ENCODE measurements at regions not wholly inside any gene's neighbourhood (a gene's known extent, or its start where the extent isn't known, plus 50 kb on each side); places are given as distances from the start of the nearest gene placed in this dataset.

- no peak for DNase-seq (ENCODE audit: low spot score)
- in situ Hi-C loops (cut with HindIII; ENCODE audit: low sequenced_read_pairs): no loop called here
Observed at GRCh38 chr6:141321493-141322347, 811.0 kb upstream of the GJE1 start.

- DNase-seq (ENCODE audit: low spot score): no peak
- in situ Hi-C loops (cut with HindIII; ENCODE audit: low sequenced_read_pairs): no loop called here
Observed at GRCh38 chr6:141316236-141316635, 816.5 kb upstream of the GJE1 start.

GRCh38 chr6:141313986-141314385 lies 818.7 kb upstream of the GJE1 start:
- DNase-seq (ENCODE audit: low spot score): no peak
- in situ Hi-C loops (cut with HindIII; ENCODE audit: low sequenced_read_pairs): no loop called here

GRCh38 chr6:141309295-141309694 lies 823.4 kb upstream of the GJE1 start:
- no peak for DNase-seq (ENCODE audit: low spot score)
- in situ Hi-C loops (cut with HindIII; ENCODE audit: low sequenced_read_pairs): no loop called here

GRCh38 chr6:141307309-141307998 lies 825.3 kb upstream of the GJE1 start:
- in situ Hi-C loops (cut with HindIII; ENCODE audit: low sequenced_read_pairs): no loop called here
- no peak for DNase-seq (ENCODE audit: low spot score)

- in situ Hi-C loops (cut with HindIII; ENCODE audit: low sequenced_read_pairs): no loop called here
- no peak for DNase-seq (ENCODE audit: low spot score)
Observed at GRCh38 chr6:141303907-141304306, 828.8 kb upstream of the GJE1 start.

GRCh38 chr6:141301779-141302178 lies 830.9 kb upstream of the GJE1 start:
- no peak for DNase-seq (ENCODE audit: low spot score)
- in situ Hi-C loops (cut with HindIII; ENCODE audit: low sequenced_read_pairs): no loop called here

- in situ Hi-C loops (cut with HindIII; ENCODE audit: low sequenced_read_pairs): no loop called here
- DNase-seq (ENCODE audit: low spot score): no peak
Observed at GRCh38 chr6:141290941-141291721, 841.6 kb upstream of the GJE1 start.

GRCh38 chr6:141288947-141289346 lies 843.8 kb upstream of the GJE1 start:
- in situ Hi-C loops (cut with HindIII; ENCODE audit: low sequenced_read_pairs): no loop called here
- no peak for DNase-seq (ENCODE audit: low spot score)

- in situ Hi-C loops (cut with HindIII; ENCODE audit: low sequenced_read_pairs): no loop called here
Observed at GRCh38 chr6:141282263-141282662, 850.5 kb upstream of the GJE1 start.

GRCh38 chr6:141269684-141270083 lies 863.0 kb upstream of the GJE1 start:
- DNase-seq (ENCODE audit: low spot score): no peak
- in situ Hi-C loops (cut with HindIII; ENCODE audit: low sequenced_read_pairs): no loop called here

More at GRCh38 chr6:141282263-141282662, 850.5 kb upstream of the GJE1 start:
- no peak for DNase-seq (ENCODE audit: low spot score)

- in situ Hi-C loops (cut with HindIII; ENCODE audit: low sequenced_read_pairs): no loop called here
- DNase-seq (ENCODE audit: low spot score): no peak
Observed at GRCh38 chr6:141267420-141267819, 865.3 kb upstream of the GJE1 start.

GRCh38 chr6:141265756-141266623 lies 866.7 kb upstream of the GJE1 start:
- in situ Hi-C loops (cut with HindIII; ENCODE audit: low sequenced_read_pairs): no loop called here
- DNase-seq (ENCODE audit: low spot score): no peak

- in situ Hi-C loops (cut with HindIII; ENCODE audit: low sequenced_read_pairs): no loop called here
- no peak for DNase-seq (ENCODE audit: low spot score)
Observed at GRCh38 chr6:141264101-141264500, 868.6 kb upstream of the GJE1 start.

GRCh38 chr6:141261672-141262060 lies 871.1 kb upstream of the GJE1 start:
- in situ Hi-C loops (cut with HindIII; ENCODE audit: low sequenced_read_pairs): no loop called here

GRCh38 chr6:141261016-141261671 lies 871.6 kb upstream of the GJE1 start:
- DNase-seq (ENCODE audit: low spot score): no peak
- in situ Hi-C loops (cut with HindIII; ENCODE audit: low sequenced_read_pairs): no loop called here

More at GRCh38 chr6:141261672-141262060, 871.1 kb upstream of the GJE1 start:
- DNase-seq (ENCODE audit: low spot score): no peak

- in situ Hi-C loops (cut with HindIII; ENCODE audit: low sequenced_read_pairs): no loop called here
- DNase-seq (ENCODE audit: low spot score): no peak
Observed at GRCh38 chr6:141260627-141261015, 872.1 kb upstream of the GJE1 start.

GRCh38 chr6:141259807-141260206 lies 872.9 kb upstream of the GJE1 start:
- in situ Hi-C loops (cut with HindIII; ENCODE audit: low sequenced_read_pairs): no loop called here
- DNase-seq (ENCODE audit: low spot score): no peak

GRCh38 chr6:141259091-141259490 lies 873.6 kb upstream of the GJE1 start:
- no peak for DNase-seq (ENCODE audit: low spot score)
- in situ Hi-C loops (cut with HindIII; ENCODE audit: low sequenced_read_pairs): no loop called here
